Uterus (tissue), 2 donors: ENCODE measurements at regions not wholly inside any gene's neighbourhood (a gene's known extent, or its start where the extent isn't known, plus 50 kb on each side); places are given as distances from the start of the nearest gene placed in this dataset.

ENCODE experiments used
- CTCF ChIP-seq, 4 experiments: fragments of 200-600 bp in 2 of 4; fragments of 450-650 bp in 2 of 4; sonication (generic) in 2 of 4; IDR thresholded peaks; one replicate each; pipeline ENCODE4 v1.5.1; 2016 to 2019; ENCODE audit warnings: antibody characterized with exemption in 4 of 4, mild to moderate bottlenecking in 2 of 4, moderate library complexity in 1 of 4
- POLR2A ChIP-seq, 2 donors: fragments of 450-650 bp; IDR thresholded peaks; one replicate each; pipeline ENCODE4 v1.6.1; 2016; ENCODE audit warnings: antibody characterized with exemption in 2 of 2, mild to moderate bottlenecking in 1 of 2, moderate library complexity in 1 of 2

GRCh38 chr13:85386424-85386823 lies 412.8 kb downstream of the SLITRK6 start:
- TF ChIP-seq CTCF (IDR thresholded peaks at IDR 0.05) (no peak), POLR2A (IDR thresholded peaks at IDR 0.05) (no peak)
